Choroid plexus epithelial cell (primary cell): ENCODE measurements at regions not wholly inside any gene's neighbourhood (a gene's known extent, or its start where the extent isn't known, plus 50 kb on each side); places are given as distances from the start of the nearest gene placed in this dataset.

Experiments used
- DNase-seq: peaks from one replicate; pipeline ENCODE4 v3.0.0-alpha.2; 2010; ENCODE audit warnings: low read depth
- H3K4me3 ChIP-seq: 2 replicates; pipeline ENCODE4 v1.5.1; 2011; ENCODE audit warnings: low read depth, mild to moderate bottlenecking, control low read depth, low read length, moderate library complexity
- TF ChIP-seq, protein P1 (sequence below): conservative IDR thresholded peaks from 2 replicates; pipeline ENCODE4 v1.5.1; 2011; ENCODE audit warnings: low read depth, mild to moderate bottlenecking, control low read depth, inconsistent platforms, low read length, moderate library complexity

DNA sequence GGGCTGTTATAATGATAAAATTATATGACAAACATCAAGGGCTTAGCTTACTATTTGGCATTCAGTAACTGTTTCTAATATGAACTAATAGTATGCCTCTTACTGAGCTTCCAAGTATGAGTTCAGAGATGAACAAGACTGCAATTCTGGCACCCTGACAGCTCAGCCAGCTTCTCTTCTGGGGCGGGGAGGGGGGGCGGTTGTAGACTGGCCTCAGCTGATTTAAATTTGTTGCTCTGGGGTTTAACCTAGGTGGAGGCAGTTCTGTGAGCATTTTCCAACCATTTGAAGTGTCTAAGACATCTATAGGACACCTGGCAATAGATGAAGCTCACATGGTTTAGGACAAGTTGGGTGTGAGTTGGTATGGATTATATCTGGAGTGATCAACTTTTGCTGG, 401.9 kb downstream of the QKI start:
- no peak for DNase-seq
- H3K4me3 ChIP-seq = no peak overlapping the region
- TF ChIP-seq, protein P1, sequence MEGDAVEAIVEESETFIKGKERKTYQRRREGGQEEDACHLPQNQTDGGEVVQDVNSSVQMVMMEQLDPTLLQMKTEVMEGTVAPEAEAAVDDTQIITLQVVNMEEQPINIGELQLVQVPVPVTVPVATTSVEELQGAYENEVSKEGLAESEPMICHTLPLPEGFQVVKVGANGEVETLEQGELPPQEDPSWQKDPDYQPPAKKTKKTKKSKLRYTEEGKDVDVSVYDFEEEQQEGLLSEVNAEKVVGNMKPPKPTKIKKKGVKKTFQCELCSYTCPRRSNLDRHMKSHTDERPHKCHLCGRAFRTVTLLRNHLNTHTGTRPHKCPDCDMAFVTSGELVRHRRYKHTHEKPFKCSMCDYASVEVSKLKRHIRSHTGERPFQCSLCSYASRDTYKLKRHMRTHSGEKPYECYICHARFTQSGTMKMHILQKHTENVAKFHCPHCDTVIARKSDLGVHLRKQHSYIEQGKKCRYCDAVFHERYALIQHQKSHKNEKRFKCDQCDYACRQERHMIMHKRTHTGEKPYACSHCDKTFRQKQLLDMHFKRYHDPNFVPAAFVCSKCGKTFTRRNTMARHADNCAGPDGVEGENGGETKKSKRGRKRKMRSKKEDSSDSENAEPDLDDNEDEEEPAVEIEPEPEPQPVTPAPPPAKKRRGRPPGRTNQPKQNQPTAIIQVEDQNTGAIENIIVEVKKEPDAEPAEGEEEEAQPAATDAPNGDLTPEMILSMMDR = no peak

DNA sequence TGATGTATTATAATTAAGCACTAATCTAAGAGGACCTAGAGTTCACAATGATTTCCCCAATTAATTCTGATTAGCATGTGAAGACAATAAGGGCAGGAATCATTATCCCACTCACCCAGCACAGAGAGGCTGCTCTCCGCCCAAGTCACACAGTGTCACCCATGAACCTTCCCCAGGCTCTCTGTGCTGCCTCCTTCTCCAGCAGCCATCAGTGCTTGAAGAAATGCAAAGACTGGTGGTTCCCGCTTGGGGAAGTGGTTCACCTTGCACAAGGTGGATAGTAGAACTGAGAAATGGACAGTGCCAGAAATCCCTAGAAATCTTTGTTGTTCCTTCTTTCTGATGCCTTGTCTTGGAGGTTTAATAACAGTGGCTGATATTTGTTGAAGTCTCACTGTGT, 401.3 kb downstream of the QKI start:
- DNase-seq = no peak
- H3K4me3 ChIP-seq = no peak overlapping the region
- TF ChIP-seq, protein P1 = no peak

DNA sequence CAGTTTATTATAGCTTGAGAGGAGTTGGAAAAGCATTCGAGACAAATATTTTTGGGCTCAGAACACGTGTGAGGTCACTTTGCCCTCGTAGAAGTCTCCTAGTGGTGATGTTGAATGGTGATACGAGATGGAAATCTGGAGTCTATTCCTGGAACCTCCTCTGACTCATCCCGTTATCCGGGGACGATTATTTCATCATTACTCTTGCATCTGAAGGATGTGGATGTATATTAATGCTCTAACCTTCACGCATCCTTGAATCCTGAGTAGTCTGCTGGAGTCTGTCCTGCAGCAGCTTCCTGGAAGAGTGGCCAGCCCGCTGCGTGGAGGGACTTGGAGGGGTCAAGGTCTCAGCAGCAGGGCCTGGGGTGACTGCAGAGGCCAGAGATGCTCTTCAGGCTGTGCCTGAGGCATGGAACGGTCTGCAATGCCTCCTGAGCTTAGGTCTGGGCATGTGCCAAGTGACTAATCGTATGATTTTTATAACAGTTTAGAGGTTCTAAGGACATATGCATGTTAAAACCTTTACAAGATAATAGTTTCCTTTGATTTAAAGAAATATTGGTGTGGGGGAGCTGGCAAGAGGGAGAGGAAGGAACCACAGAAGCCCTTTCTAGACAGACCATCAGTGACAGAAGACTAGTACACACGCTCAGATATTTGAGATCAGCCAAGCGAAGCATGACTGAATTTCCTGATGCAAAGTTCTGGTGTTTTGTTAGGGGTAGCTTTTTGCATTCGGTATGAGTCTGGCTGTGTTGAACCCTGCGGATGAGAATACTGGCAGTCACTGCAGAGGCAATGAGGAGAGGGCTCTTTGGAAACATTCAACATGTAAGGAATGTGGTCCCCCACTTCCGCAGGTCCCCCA, 400.2 kb downstream of the QKI start:
- no peak overlapping the region for H3K4me3 ChIP-seq
- TF ChIP-seq, protein P1 = no peak
- DNase-seq = peak; percentile 60

DNA sequence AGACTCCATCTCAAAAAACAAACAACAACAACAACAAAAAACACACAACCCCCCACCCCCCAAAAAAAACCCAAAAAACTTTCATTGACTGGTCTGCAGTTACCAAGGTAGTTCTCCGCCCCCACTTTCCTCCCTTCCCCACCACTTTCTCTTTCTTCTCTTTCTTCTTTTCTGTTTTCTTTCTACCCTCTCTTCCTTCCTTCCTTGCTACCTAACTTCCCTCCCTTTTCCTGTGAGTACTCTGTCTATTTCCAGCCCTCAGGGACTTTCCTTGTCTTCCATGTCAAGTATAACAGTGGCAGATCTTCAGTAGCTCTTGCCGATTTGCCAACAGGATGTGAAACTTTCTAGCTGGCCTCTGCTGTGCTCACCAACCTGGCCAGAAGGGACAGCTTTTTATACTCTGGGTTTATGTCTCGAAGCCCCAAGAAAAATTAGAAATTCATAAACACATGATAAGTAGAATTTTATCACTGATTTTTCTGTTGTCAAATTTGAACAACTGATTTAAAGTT, 399.5 kb downstream of the QKI start:
- TF ChIP-seq, protein P1 = no peak
- H3K4me3 ChIP-seq = no peak overlapping the region
- no peak for DNase-seq

DNA sequence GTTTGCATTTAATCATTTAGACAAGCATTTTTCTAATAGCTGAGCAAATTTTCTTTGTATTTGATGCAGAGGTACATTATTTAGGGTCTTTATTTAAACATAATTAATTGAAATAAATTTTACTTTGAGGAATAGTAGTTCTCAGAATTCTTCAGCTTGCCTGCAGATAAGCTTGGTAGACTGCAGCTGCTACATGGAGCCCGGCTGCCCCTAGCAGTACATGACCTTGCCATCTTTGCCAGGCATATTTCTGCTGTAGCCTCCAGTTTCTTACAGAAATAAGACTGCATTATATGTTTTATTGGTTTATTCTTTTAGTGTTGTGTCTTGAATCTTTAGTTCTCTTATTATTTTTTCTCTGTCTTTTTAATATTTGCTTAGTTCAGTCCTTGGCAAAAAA, 396.8 kb downstream of the QKI start:
- H3K4me3 ChIP-seq = no peak overlapping the region
- no peak for DNase-seq
- TF ChIP-seq, protein P1 = no peak

DNA sequence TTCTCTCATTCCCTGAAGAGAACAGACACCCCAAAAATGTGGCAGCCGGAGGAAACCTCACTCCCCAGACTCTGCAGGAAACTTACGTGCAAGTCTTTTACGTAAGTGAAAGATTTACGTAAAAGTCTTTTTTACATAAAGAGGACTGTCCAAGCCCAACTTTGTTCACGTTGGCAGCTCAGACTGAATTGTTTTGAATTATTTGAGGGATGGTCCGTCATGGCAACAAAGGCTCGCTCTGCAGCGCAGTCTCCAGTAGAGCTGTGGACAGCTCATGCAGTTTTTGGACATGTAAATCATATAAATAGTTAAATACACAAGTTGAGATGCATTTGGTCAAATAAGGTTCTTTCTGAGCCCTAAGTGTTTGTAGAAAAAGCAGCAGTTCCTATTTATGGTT, 394.8 kb downstream of the QKI start:
- no peak for DNase-seq
- TF ChIP-seq, protein P1 = no peak

DNA sequence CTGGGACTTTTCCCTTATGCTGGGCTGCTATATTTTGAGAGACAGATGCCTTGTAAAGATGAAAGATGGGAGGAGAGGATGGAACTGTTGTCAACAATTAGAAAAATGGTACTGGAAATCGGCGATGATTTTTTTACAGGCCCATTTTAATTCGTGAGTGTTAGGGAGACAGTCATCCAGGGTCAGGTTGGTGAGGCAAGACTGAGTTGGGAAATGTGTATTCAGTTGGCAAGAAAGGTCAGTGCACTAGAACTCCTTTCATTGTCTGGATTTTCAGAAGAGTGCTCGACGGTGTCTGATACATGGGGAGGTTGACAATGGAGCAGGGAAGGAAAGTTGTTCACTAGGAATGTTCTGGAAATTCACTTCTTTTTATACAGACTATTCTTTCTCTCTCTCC, 394.4 kb downstream of the QKI start:
- no peak overlapping the region for H3K4me3 ChIP-seq
- TF ChIP-seq, protein P1 = no peak
- no peak for DNase-seq

More for the DNA sequence above, 394.8 kb downstream of the QKI start:
- no peak overlapping the region for H3K4me3 ChIP-seq
